DMS114 treated with DMSO at 0.1 percent for 48 hours (cell line): ENCODE measurements at regions not wholly inside any gene's neighbourhood (a gene's known extent, or its start where the extent isn't known, plus 50 kb on each side); places are given as distances from the start of the nearest gene placed in this dataset.
"Not testable (repeated sequence)": the region's sequence is repeated elsewhere in the genome, so short reads cannot be mapped to it uniquely, and the experiment has no call there.

Source experiments
- DNase-seq: peaks from one replicate; lab custom pipeline; 2025; ENCODE audit not compliant: unreplicated experiment; lab: John Stamatoyannopoulos, UW

DNA sequence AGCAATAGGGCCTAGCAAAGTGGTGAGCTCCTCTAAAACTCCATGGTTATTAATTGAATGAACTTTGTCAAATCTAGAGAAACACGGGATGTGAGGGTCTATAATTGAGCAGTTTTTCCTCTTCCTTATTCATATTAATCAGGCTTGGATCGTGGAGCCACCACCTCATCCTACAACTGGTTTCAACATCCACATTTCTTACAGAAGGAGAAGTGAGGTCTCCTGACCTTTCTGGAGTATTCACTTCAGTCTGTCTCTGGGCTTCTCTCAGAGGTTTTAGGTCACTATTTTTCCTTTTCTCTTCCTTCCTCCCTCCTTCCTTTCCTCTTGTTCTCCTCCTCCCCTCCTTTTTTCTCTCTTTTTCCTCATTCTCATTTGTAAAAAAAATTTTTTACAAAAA lies 177.3 kb upstream of the ACTBL2 start:
- no peak for DNase-seq

DNA sequence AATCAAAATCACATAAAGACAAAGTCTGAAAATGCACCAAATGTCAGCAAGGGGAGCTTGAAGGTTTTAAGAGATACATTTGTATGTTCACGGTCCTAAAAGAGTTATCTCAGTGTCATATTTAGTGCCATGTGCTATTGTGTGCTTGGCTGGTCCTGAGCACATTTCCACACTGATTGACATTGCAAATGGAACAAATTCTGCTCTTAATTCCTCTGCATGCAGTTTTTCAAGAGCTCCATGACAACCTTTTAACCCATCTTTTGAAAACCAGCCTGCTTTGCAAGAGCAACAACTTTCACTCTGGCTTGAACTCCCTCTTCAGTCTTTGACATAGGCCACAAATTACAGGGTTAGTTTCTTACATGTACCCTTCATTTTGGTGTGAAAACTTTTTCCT lies 175.4 kb upstream of the ACTBL2 start:
- DNase-seq = no peak

DNA sequence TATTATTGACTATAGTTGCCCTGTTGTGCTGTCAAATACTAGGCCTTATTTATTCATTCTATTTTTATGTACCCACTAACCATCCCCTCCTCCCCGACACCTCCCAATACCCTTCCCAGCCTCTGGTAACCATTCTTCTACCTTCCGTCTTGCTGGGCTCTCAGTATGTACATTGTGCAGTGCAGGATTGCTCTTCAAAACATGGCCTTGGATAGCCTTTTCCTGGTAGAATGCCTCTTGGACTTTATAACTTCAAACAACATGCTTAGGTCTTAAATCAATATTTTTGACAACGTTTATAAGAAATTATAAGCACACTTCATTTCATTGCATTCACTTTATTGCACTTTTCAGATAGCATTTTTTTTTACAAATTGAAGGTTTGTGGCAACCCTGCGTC lies 172.6 kb upstream of the ACTBL2 start:
- no peak for DNase-seq

DNA sequence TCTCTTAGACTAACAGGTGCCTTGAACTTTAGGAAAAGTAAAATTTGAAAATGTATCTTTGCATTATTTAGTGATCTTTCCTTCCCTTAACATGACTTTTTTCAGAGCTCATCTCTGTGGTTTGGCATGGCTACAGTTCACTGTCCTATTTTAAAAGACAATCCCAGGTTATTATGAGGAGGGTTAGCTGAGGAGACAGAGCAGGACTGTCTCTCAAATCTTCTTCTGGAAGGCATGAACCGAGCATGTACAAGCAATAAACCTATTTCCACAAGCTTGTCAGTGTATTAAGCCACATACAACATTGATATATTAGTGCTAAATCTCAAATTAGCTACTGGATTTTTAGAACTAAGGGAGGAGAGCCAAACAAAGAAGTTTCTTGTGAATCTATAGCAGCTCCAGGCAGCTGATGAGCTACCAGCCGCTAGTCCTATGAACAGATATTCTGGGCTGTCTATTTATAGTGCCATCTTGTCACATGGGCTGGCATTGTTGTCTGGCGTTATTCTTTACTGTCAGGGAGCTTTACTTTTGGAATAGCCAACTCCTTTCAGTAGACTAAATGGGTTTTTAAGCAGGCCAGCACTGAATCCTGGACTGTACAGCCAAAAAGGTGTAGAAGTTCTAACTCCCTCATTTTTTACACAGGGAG lies 171.2 kb upstream of the ACTBL2 start:
- DNase-seq = no peak

DNA sequence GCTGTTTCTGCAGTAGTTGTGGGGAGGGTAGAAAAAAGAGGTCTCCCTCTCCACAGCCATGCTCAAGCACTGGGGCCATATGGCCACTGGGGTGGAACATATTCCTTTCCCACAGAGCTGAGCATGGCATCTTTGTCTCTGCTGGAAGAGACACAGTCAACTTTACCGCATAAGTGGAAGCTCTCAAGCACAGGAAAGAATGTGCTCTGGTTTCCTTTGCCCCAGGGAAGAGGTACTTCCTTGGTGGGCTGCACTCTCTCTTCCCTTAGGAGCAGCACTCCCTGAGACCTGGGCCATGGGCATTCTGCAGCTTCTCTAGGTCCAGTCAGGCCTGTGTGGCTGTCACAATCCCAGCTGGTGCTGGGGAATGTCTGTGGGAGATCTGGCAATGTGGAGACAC lies 168.5 kb upstream of the ACTBL2 start:
- DNase-seq = no peak

DNA sequence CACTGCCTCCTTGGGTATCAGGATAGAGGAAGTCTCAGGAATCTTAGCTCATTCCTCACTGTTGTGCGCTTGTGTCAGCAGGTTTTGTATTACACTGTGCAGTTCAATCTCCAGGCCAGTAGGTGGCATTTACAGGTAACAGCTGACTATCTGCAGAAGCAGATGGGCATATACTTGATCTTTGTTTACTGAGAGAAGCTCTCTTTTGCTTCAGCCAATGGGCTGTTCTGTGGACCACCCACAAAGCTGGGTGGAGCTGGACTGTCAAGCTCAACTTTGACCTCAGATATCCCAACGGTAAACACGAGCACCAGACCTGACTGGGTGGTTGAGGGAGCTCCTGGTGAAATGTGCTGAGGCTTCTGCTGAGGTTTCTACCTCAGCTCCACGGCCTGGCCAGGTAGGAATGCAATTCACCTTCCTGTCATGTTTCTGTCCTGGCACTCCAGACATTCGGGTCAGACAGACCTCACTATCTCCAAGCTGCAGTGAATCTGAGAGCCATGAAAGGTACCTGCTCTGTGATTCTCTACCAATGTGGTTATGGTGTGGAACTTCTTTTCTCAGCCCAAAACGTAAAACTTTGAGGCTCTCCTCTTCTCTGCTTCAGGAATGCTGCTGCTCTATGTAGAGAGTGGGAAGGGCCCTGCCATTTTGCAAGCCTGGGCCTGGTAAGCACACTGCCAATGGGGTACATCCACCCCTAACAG lies 167.9 kb upstream of the ACTBL2 start:
- no peak for DNase-seq

DNA sequence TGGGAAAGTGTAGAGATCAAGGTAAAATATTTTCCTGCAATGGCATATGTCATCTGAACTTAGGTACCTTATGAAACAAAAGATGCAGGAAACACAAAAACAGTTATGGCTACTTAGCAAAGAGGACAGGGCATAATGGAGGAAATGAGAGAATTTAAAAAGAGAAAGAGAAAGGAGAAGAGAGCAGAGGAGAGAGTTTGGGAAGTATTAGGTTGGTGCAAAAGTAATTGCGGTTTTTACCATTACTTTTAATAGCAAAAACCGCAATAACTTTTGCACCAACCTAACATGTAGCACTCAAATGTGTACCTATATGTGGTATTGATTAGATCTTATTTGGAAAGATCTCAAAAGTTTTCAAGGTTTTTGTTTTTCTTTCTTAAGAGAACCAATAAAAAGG lies 160.1 kb upstream of the ACTBL2 start:
- DNase-seq = no peak

DNA sequence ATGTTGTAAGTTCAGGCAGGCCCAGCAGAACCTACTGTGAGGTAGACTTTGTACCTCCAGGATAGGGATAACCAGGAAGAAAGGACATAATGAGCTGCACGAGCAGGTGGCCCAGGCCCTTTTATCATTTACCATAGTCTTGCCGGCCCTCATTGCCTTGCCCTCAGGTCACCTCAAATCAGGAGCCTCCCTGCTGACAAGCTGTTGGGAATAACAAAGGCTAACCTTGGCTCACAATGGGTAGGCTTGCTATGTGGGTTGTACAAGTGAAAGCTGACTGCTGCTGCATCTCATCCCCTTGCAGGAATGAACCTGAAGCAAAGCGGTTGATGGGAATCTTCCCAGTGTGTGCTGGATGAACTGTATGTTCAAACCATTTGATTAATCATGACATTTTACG lies 159.5 kb upstream of the ACTBL2 start:
- DNase-seq = no peak

DNA sequence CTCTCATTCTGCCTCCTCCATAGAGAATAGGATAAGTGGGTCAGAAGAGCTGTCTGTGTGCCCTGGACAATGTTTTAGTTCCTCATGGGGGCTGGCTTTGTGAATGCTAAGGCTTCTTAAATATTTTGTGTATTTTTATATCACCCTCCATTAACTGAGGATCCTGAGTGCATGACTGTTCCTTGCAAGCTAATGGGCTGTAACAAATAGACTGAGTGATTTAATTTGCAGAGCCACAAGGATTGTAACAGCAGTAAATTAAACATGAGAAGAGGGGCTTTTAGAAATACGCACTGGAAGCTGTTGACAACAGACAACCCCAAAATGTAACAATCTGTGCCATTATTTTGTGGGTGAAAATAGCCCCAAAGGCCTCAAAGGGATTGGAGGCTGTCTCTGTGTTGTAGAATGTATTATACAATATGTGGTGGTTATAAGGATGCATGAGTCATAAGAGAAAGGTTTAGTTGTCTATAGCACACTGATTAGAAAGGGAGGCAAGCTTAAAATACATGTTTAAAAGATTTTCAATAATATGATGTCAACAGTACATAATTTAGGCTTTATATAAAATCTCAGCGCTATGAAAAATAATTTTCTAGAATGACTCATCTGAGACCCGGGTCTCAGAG lies 152.7 kb upstream of the ACTBL2 start:
- no peak for DNase-seq

DNA sequence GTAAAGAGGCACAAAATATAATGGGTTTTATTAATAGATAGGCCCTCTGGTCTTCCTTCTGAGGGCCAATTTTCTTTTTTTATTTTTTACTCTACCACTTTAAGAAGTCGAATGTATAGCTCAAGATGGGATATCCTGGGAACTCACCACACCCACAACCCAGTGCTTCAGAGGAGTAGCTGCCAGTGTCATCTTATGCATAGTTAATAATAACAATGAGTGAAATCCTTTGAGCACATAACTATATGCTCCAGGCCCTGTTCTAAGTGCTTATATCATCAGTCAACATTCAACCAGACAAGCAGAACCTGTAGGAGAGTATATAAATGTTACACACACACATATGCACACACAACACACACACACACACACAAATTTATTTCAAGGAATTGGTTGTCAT lies 150.3 kb upstream of the ACTBL2 start:
- no peak for DNase-seq

DNA sequence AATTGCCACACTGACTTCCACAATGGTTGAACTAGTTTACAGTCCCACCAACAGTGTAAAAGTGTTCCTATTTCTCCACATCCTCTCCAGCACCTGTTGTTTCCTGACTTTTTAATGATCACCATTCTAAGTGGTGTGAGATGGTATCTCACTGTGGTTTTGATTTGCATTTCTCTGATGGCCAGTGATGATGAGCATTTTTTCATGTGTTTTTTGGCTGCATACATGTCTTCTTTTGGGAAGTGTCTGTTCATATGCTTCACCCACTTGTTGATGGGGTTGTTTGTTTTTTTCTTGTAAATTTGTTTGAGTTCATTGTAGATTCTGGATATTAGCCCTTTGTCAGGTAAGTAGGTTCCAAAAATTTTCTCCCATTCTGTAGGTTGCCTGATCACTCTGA lies 148.5 kb upstream of the ACTBL2 start:
- not testable (repeated sequence) for DNase-seq

DNA sequence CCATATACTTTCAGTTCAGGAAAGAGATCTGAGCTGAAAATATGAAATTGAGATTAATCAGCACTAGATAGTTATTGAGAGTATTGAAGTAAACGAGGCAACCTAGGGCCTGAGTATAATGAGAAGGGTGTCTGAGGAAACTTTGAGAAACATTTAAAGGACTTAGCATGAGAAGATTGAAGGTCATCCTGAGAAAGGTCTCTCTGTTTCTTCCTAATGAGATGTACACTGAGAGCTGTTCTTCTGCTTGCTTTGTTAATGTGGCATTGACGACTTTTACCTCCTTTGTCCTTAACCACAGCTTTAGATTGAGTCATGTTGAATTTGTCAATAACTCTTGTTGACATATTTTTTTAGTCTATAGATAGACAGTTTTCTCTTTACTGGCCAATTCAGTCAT lies 145.1 kb upstream of the ACTBL2 start:
- DNase-seq = no peak

DNA sequence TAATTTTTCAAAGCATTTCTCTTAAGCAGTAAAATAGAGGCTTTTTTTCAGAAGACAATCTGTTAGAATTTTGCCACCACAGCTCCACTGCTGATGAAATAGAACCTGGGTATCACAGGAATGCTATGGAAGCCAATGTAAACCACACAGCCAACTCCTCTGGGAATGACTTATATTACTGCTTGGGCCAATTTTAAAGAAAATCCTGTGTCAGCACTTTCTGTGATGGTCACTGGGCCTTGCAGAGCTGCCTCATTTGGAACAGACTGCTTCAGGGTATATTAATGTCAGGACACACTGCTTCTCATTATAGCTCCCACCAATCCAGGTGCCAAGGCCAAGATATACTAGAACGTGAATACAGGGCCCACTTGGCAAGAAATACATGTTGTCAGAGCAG lies 144.1 kb upstream of the ACTBL2 start:
- DNase-seq = no peak

DNA sequence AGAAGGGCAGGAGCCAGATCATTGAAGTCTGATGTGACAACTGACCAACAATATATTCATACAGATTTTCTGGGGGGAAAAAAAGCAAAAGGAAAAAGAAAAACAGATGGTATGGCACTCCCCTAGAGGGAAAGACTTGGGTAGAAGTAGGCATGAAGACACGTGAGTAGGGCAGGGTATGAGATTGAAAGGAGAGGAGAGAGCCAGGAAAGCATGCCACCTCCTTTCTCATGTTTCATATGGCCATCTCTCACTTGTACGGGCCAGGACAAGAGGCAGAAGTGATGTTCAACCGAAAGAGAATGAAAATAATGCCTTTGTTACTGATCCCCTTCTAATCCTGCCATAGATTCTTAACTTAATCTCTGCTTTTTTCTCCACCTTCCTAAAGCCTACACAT lies 139.0 kb upstream of the ACTBL2 start:
- no peak for DNase-seq

DNA sequence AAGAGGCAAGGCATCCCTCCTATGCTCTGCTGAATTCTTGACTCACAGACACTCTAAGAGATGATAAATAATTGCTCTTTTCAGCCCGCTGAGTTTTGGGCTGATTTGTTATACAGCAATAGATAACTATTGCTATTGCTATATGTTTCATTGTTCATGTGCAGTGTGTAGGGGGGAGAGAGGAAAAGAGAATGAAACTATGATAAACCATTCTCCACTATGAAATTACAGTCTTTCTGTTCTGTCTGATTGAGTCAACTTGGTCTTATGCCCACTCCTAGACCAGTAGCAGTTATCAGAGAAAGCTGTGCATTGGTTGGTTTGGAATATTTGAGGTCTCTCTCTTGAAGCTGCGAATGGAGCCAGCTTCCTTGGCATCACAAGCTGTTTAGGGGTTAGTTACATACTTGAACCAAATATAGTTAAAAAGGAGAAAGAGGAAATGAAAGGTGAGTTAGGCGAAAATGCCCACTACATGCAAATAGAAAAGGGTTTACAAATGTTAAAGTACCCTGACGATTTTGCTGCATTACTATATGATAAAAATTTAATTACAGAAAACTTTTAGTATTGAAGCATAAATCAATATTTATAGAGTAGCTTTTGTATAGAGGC lies 136.3 kb upstream of the ACTBL2 start:
- no peak for DNase-seq

DNA sequence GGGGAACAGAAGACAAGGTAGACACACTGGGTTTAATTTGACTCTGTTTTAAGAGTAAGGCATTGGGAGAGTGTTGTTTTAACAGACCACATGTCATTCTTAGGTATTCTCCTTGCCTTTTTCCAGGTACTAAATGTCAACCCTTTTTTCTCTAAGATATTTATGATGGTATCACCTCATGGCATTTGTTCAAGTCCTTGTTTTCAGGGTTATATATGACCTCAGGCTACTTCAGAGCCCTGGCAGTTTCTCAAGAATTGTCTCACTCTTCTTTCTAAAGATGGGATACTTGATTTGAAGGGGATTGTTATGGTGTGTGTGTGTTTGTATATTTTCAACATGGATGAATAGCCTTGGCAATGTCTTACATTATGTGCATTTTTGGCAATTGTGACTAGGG lies 131.1 kb upstream of the ACTBL2 start:
- DNase-seq = no peak

DNA sequence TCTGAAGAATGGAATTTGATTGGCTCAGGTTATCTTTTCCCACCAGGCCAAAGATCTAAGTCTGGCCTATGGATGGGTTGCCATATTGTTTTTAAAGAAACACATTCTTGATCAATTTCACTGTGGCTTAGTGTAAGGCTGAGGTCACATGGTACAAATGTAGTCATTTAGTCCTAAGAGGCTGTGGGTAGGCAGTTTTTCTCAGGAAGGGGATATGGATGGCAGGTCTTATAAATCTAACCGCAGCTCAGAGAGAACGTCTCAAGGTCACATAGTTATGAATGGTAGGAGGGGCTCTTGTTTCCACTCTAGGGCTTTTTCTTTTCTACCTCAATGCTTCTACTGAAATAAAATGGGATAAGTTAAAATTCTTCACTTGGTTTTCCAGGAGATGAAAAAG lies 128.6 kb upstream of the ACTBL2 start:
- DNase-seq = no peak

DNA sequence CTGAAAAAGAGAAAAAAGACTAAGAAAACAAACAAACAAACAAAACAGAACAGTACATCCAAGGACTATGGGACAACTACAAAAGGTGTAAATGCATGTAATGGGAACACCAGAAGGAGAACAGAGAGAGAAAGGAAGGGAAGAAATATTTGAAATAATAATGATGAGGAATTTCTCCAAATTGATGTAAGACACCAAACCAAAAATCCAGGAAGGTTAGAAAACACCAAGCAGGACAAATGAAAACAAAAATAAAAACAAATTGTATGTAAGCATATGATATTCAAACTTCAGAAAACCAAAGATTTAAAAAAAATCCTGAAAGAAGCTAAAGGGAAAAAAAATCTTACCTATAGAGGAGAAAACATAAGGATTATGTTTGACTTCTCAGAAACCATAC lies 125.9 kb upstream of the ACTBL2 start:
- no peak for DNase-seq

DNA sequence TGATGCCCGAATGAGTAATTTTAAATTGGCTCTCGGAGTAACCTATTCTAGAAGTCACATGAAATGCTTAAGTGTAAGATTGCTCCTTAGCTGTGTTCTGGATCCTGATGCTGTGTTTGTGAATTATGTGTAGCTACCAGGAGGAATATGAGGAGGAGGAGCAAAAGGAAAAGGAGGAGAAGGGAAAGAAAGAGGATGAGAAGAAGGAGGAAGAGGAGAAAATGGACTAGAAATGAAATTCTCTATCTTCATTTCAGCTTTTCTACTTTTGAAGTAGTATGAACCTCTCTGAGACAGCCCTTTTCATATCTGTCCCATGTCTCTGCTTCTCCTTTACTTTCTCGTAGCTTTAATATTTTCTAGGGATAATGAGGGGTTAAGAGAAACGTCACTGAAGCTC lies 119.4 kb upstream of the ACTBL2 start:
- DNase-seq = no peak

DNA sequence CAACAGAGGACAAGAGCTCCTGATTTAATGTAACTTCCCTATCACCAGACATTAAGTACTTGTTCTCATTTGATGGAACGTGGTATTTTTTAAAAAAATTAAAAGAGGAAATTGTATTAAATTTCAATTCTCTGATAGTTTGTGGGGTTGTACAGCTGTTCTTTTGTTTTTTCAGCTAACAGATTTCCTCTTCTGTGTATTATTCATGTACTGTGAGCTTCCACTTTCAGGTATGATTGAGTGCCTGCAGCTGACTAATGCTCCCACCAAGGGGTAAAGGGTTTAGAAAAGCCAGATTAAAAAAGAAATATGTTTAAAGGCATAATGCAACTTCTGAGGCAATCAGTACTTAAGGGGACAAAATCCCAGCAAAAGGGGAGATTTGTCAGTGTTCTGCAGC lies 117.7 kb upstream of the ACTBL2 start:
- DNase-seq = no peak

DNA sequence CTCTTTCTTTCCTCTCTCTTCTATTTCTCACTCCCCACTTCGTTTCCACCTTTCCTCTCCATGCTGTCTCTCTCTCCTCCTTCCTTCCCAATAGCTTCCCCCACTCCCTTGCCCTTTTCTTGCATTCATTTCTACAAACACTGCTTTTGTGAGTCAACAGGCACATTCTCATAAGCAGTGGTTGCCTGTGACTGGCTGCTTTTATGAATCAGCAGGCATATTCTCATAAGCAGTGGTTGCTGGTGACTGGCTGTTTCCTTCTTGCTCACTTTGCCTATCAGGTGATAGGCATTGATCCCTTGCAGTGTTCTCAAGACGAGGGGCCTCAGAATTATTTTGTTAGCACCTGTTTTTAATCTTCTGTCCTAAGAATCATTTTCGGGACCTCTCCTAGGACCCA lies 116.1 kb upstream of the ACTBL2 start:
- DNase-seq = no peak

DNA sequence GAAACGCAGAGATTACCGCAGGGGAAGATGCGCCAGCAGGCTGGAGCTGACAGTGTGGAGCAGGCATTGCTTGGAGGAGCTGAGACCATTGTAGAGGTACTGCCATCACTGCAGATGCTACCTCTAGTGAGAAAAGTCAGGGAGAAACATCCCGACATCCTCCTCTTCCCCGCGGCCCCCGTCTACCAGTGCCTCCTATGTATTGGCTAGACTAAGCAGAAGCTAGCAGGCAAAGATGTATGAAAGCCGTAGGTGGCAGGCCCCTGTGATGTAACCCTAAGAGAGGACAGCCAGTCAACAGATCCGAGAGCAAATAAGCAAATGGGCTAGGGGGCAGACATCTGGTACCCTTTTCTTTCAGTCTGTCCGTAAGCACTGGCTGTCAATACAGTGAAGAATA lies 115.5 kb upstream of the ACTBL2 start:
- DNase-seq = no peak
